H1 (cell line): ENCODE measurements at regions not wholly inside any gene's neighbourhood (a gene's known extent, or its start where the extent isn't known, plus 50 kb on each side); places are given as distances from the start of the nearest gene placed in this dataset.

ENCODE experiments used
- CTCF ChIA-PET: fragments of 300-600 bp; sonication (Branson Sonifier 250); formaldehyde crosslinking; loops from one replicate; lab custom pipeline; 2021; ENCODE audit not compliant: partially characterized antibody; lab: Charles Lee
- POLR2A ChIA-PET: fragments of 300-600 bp; sonication (Branson Sonifier 250); formaldehyde crosslinking; loops from one replicate; lab custom pipeline; 2021; ENCODE audit warnings: inconsistent platforms; ENCODE audit not compliant: partially characterized antibody; lab: Charles Lee
- DNase-seq, 2 experiments: peaks; one replicate each; pipeline versions ENCODE4 v3.0.0 to v3.0.0-alpha.2; 2010 to 2022; ENCODE audit warnings: low spot score in 2 of 2, low read depth in 1 of 2, mixed read lengths in 1 of 2
- FAIRE-seq: peaks from 2 replicates; lab custom pipeline; 2011; peaks lifted over from hg19 to GRCh38; lab: Jason Lieb, UNC
- H2AFZ ChIP-seq: 2 replicates; pipeline ENCODE4 v1.8.1; 2012; ENCODE audit warnings: low read length, inconsistent platforms
- H2AK5ac ChIP-seq: 2 replicates; pipeline ENCODE4 v1.6.1; 2013; ENCODE audit warnings: low read depth, low read length
- H2BK120ac ChIP-seq: replicated peaks from 2 replicates; pipeline ENCODE3; 2013; ENCODE audit warnings: low read depth, low read length, inconsistent platforms
- H2BK12ac ChIP-seq: 2 replicates; pipeline ENCODE4 v1.6.1; 2013; ENCODE audit warnings: low read depth, low read length
- H2BK15ac ChIP-seq: 2 replicates; pipeline ENCODE4 v1.6.1; 2013; ENCODE audit warnings: low read length
- H2BK20ac ChIP-seq: 2 replicates; pipeline ENCODE4 v1.6.1; 2013; ENCODE audit warnings: low read length
- H2BK5ac ChIP-seq: 2 replicates; pipeline ENCODE4 v1.6.1; 2013; ENCODE audit warnings: low read depth, low read length
- H3K14ac ChIP-seq: 2 replicates; pipeline ENCODE4 v1.6.1; 2013; ENCODE audit warnings: inconsistent platforms; ENCODE audit not compliant: insufficient read length
- H3K18ac ChIP-seq: 2 replicates; pipeline ENCODE4 v1.6.1; 2013; ENCODE audit warnings: low read length; ENCODE audit errors: extremely low read depth
- H3K23ac ChIP-seq: 2 replicates; pipeline ENCODE4 v1.6.1; 2013; ENCODE audit warnings: inconsistent platforms; ENCODE audit not compliant: insufficient read length
- H3K23me2 ChIP-seq: 2 replicates; pipeline ENCODE4 v1.6.1; 2013; ENCODE audit warnings: low read depth, low read length
- H3K27ac ChIP-seq: 2 replicates; pipeline ENCODE4 v1.6.1; 2011; ENCODE audit warnings: low read depth, low read length, inconsistent platforms
- H3K27me3 ChIP-seq, 4 experiments: replicated peaks in 1 of 4; 1 replicate in 1 of 4; 2 replicates in 3 of 4; pipeline versions ENCODE4 v1.6.1 to v1.8.1; 2011 to 2013; ENCODE audit warnings: low read length in 3 of 4, mild to moderate bottlenecking in 3 of 4, inconsistent platforms in 2 of 4, mixed read lengths in 2 of 4, moderate library complexity in 1 of 4; ENCODE audit not compliant: control insufficient read depth in 3 of 4, insufficient read depth in 3 of 4; ENCODE audit errors: extremely low read depth in 1 of 4
- H3K36me3 ChIP-seq, 4 experiments: 2 replicates each; pipeline versions ENCODE4 v1.6.1 to v1.8.1; 2011 to 2013; ENCODE audit warnings: mild to moderate bottlenecking in 4 of 4, low read length in 3 of 4, moderate library complexity in 2 of 4, control low read depth in 1 of 4, inconsistent platforms in 1 of 4; ENCODE audit not compliant: insufficient read depth in 4 of 4, control insufficient read depth in 2 of 4
- H3K4ac ChIP-seq: replicated peaks from 2 replicates; pipeline ENCODE3; 2013; ENCODE audit warnings: low read length, low read depth, mixed read lengths, inconsistent platforms; ENCODE audit not compliant: insufficient read length
- H3K4me1 ChIP-seq, 4 experiments: replicated peaks in 1 of 4; 1 replicate in 1 of 4; 2 replicates in 3 of 4; pipeline versions ENCODE4 v1.6.1 to v1.8.1; 2011 to 2013; ENCODE audit warnings: low read length in 3 of 4, inconsistent platforms in 2 of 4, mixed read lengths in 1 of 4; ENCODE audit not compliant: insufficient read depth in 4 of 4, control insufficient read depth in 3 of 4
- H3K4me2 ChIP-seq, 2 experiments: 2 replicates each; pipeline versions ENCODE4 v1.6.1 to v1.8.1; 2011 to 2013; ENCODE audit warnings: low read depth in 2 of 2, low read length in 2 of 2, control low read depth in 1 of 2, inconsistent platforms in 1 of 2, mild to moderate bottlenecking in 1 of 2; ENCODE audit not compliant: insufficient read depth in 1 of 2
- H3K4me3 ChIP-seq, 4 experiments: fragments of 200-600, 300-600 bp in 1 of 4; sonication (generic), shearing (Covaris generic), sonication (Bioruptor Twin) in 1 of 4; 2 replicates each; pipeline versions ENCODE4 v1.5.1 to v1.8.1; 2011 to 2016; ENCODE audit warnings: low read length in 4 of 4, low read depth in 3 of 4, control low read depth in 2 of 4, inconsistent platforms in 2 of 4, mild to moderate bottlenecking in 2 of 4, mixed read lengths in 1 of 4, moderate library complexity in 1 of 4; ENCODE audit not compliant: insufficient read depth in 2 of 4; ENCODE audit errors: extremely low read depth in 1 of 4
- H3K56ac ChIP-seq: replicated peaks from 2 replicates; pipeline ENCODE3; 2013; ENCODE audit warnings: low read depth, mild to moderate bottlenecking, mixed read lengths, low read length, inconsistent platforms; ENCODE audit not compliant: insufficient read length
- H3K79me1 ChIP-seq: 2 replicates; pipeline ENCODE4 v1.6.1; 2013; ENCODE audit warnings: low read depth, low read length, control low read depth
- H3K79me2 ChIP-seq, 2 experiments: 2 replicates each; pipeline versions ENCODE4 v1.6.1 to v1.8.1; 2012 to 2013; ENCODE audit warnings: low read length in 2 of 2, mild to moderate bottlenecking in 2 of 2, inconsistent platforms in 1 of 2; ENCODE audit not compliant: insufficient read depth in 2 of 2, control insufficient read depth in 1 of 2
- H3K9ac ChIP-seq, 4 experiments: replicated peaks in 1 of 4; 1 replicate in 1 of 4; 2 replicates in 3 of 4; pipeline versions ENCODE4 v1.6.1 to v1.8.1; 2011 to 2013; ENCODE audit warnings: low read depth in 3 of 4, low read length in 3 of 4, control low read depth in 2 of 4, mild to moderate bottlenecking in 2 of 4, moderate library complexity in 2 of 4, inconsistent platforms in 1 of 4; ENCODE audit errors: extremely low read depth in 1 of 4
- H3K9me3 ChIP-seq, 2 experiments: 2 replicates each; pipeline versions ENCODE4 v1.6.1 to v1.8.1; 2012 to 2013; ENCODE audit warnings: mild to moderate bottlenecking in 2 of 2, moderate library complexity in 2 of 2, control low read depth in 1 of 2, inconsistent platforms in 1 of 2, low read depth in 1 of 2, low read length in 1 of 2, mixed read lengths in 1 of 2; ENCODE audit not compliant: insufficient read depth in 2 of 2
- H4K20me1 ChIP-seq, 2 experiments: replicated peaks in 1 of 2; 2 replicates each; pipeline versions ENCODE3 to v1.8.1; 2011 to 2013; ENCODE audit warnings: inconsistent platforms in 2 of 2, low read length in 2 of 2, mild to moderate bottlenecking in 1 of 2; ENCODE audit not compliant: insufficient read depth in 2 of 2, control insufficient read depth in 1 of 2
- H4K5ac ChIP-seq: 2 replicates; pipeline ENCODE4 v1.6.1; 2013; ENCODE audit warnings: low read length, low read depth, mixed read lengths, inconsistent platforms; ENCODE audit not compliant: insufficient read length
- H4K8ac ChIP-seq: 2 replicates; pipeline ENCODE4 v1.8.0; 2013; ENCODE audit warnings: mild to moderate bottlenecking, moderate library complexity, low read length, inconsistent platforms; ENCODE audit not compliant: insufficient read depth; ENCODE audit errors: extremely low read depth
- H4K91ac ChIP-seq: replicated peaks from 2 replicates; pipeline ENCODE3; 2013; ENCODE audit warnings: low read length, mixed read lengths, inconsistent platforms; ENCODE audit not compliant: insufficient read length
- ASH2L ChIP-seq: fragments of 200-600, 300-600 bp; sonication (generic); IDR thresholded peaks from one replicate; pipeline ENCODE4 v1.7.1; 2017; ENCODE audit warnings: low read length
- BRCA1 ChIP-seq: IDR thresholded peaks from 2 replicates; pipeline ENCODE4 v1.6.1; 2012; ENCODE audit warnings: low read depth, low read length, improper control_type of control experiment
- CEBPB ChIP-seq: IDR thresholded peaks from 2 replicates; pipeline ENCODE4 v1.6.1; 2012; ENCODE audit warnings: low read depth, low read length
- EZH2 ChIP-seq: fragments of 200-600 bp; sonication (generic); IDR thresholded peaks from 2 replicates; pipeline ENCODE4 v1.7.1; 2012; ENCODE audit warnings: low read depth, mild to moderate bottlenecking, moderate library complexity, low read length, inconsistent platforms; ENCODE audit not compliant: severe bottlenecking
- MAFK ChIP-seq: IDR thresholded peaks from 2 replicates; pipeline ENCODE4 v1.6.1; 2012; ENCODE audit warnings: low read depth, mild to moderate bottlenecking, improper control_type of control experiment, low read length
- MAX ChIP-seq: IDR thresholded peaks from 2 replicates; pipeline ENCODE4 v1.6.1; 2012; ENCODE audit warnings: inconsistent platforms
- PHF8 ChIP-seq: fragments of 200-600 bp; sonication (generic); conservative IDR thresholded peaks from 2 replicates; pipeline ENCODE4 v1.7.1; 2012; ENCODE audit warnings: low read depth, mild to moderate bottlenecking, inconsistent platforms, low read length, moderate library complexity
- POLR2AphosphoS5 ChIP-seq: IDR thresholded peaks from 2 replicates; pipeline ENCODE4 v1.6.1; 2011; ENCODE audit warnings: low read depth, low read length
- RAD21 ChIP-seq, 2 experiments: IDR thresholded peaks in 1 of 2; conservative IDR thresholded peaks in 1 of 2; 2 replicates each; pipeline ENCODE4 v1.6.1; 2011; ENCODE audit warnings: low read depth in 2 of 2, low read length in 2 of 2, improper control_type of control experiment in 1 of 2, inconsistent platforms in 1 of 2, mild to moderate bottlenecking in 1 of 2, moderate library complexity in 1 of 2
- SAP30 ChIP-seq: fragments of 300-600 bp; sonication (generic); IDR thresholded peaks from 2 replicates; pipeline ENCODE4 v1.7.1; 2012; ENCODE audit warnings: low read length, moderate library complexity, mild to moderate bottlenecking, inconsistent platforms; ENCODE audit not compliant: insufficient read depth, insufficient replicate concordance
- SIN3A ChIP-seq, 2 experiments: IDR thresholded peaks in 1 of 2; conservative IDR thresholded peaks in 1 of 2; 2 replicates each; pipeline ENCODE4 v1.6.1; 2011 to 2012; ENCODE audit warnings: low read length in 2 of 2, improper control_type of control experiment in 1 of 2, low read depth in 1 of 2, mild to moderate bottlenecking in 1 of 2
- TAF7 ChIP-seq: optimal IDR thresholded peaks from 2 replicates; pipeline ENCODE3; 2011; ENCODE audit warnings: low read depth, mild to moderate bottlenecking, inconsistent platforms, low read length, moderate library complexity, borderline replicate concordance
- USF2 ChIP-seq: IDR thresholded peaks from 2 replicates; pipeline ENCODE4 v1.6.1; 2011; ENCODE audit warnings: low read length, improper control_type of control experiment
- WGBS, 2 experiments: shearing (Covaris generic) in 1 of 2; methylation state at CpG; one replicate each; pipeline versions ENCODE4 v1.1.6 to v1.1.7; 2013 to 2015; ENCODE audit warnings: low lambda C conversion rate in 2 of 2, mixed read lengths in 2 of 2, inconsistent platforms in 1 of 2, low coverage in 1 of 2, missing lambda C conversion rate in 1 of 2; ENCODE audit not compliant: insufficient replicate concordance in 2 of 2, insufficient coverage in 1 of 2, insufficient read length in 1 of 2; ENCODE audit errors: extremely low coverage in 1 of 2, missing lambda C conversion rate in 1 of 2; 5-methylcytosine and 5-hydroxymethylcytosine counted together

GRCh38 chr2:17309181-17309580, 209.1 kb downstream of the RAD51AP2 start:
- Histone ChIP-seq H3K4me2 (no peak overlapping the region), H3K56ac (no peak overlapping the region), H3K4me1 (peaks cover 0 to 3% (median 1%) of the 10 kb centered on the region in 4 experiments; a peak in 3 of 7 replicates), H2AFZ (no peak overlapping the region), H2BK5ac (no peak overlapping the region), H2BK20ac (peak overlapping the region; percentile 75; the same call in 1 of the 2 replicates), H3K4ac (no peak overlapping the region), H2BK15ac (no peak overlapping the region), H3K23me2 (no peaks in the 10 kb centered on the region), H3K79me2 (no peaks in the 10 kb centered on the region), H3K27me3 (no peaks in the 10 kb centered on the region), H3K9me3 (no peaks in the 10 kb centered on the region), H2BK12ac (no peak overlapping the region), H3K9ac (no peak overlapping the region), H2BK120ac (no peak overlapping the region), H2AK5ac (no peak overlapping the region), H3K27ac (no peak overlapping the region), H4K5ac (no peak overlapping the region), H3K18ac (no peak overlapping the region), H3K4me3 (no peak overlapping the region), H4K91ac (no peak overlapping the region), H3K36me3 (no peaks in the 10 kb centered on the region), H3K79me1 (no peaks in the 10 kb centered on the region), H3K23ac (no peak overlapping the region), H3K14ac (no peak overlapping the region), H4K20me1 (no peaks in the 10 kb centered on the region), H4K8ac (no peak overlapping the region)
- ChIA-PET POLR2A (no interaction called here), CTCF (interaction anchor here (0.6 to 5.4 kb wide), 52 partner anchors 9 to 694 kb away, joined by 3 to 46 read pairs (median 4); no protein-coding TSS in a partner anchor)
- DNase-seq (no peak), FAIRE-seq (no peak)
- 82% methylated on average over 2 of the region's 2 CpGs; no CpG with 5 or more reads in 1 of the 2 experiments for WGBS, 2 experiments
- TF ChIP-seq PHF8 (no peak), POLR2AphosphoS5 (no peak), SAP30 (no peak), CEBPB (no peak), USF2 (no peak), BRCA1 (no peak), SIN3A (conservative IDR thresholded peaks at IDR 0.05 in 1 of 2, IDR thresholded peaks at IDR 0.05 in 1 of 2; ENCODE audit: low read depth in 1 of 2, low read length in 2 of 2) (no peak), EZH2 (no peak), RAD21 (IDR thresholded peaks at IDR 0.05 in 1 of 2, conservative IDR thresholded peaks at IDR 0.05 in 1 of 2; ENCODE audit: low read depth in 2 of 2, low read length in 2 of 2) (no peak), MAFK (no peak), TAF7 (no peak), ASH2L (no peak), MAX (no peak)
